Mesenchymal stem cell (in vitro differentiated cells and primary cell): ENCODE measurements at regions not wholly inside any gene's neighbourhood (a gene's known extent, or its start where the extent isn't known, plus 50 kb on each side); places are given as distances from the start of the nearest gene placed in this dataset.

ENCODE experiments used
- DNase-seq: peaks from one replicate; pipeline ENCODE4 v3.0.0-alpha.2; 2013
- H2AFZ ChIP-seq: one replicate; pipeline ENCODE4 v1.6.1; 2013; ENCODE audit warnings: low read depth, mild to moderate bottlenecking, control low read depth, inconsistent platforms, low read length, moderate library complexity
- H2AK5ac ChIP-seq: 2 replicates; pipeline ENCODE4 v1.6.1; 2013; ENCODE audit warnings: low read length, moderate library complexity, mild to moderate bottlenecking, inconsistent platforms; ENCODE audit not compliant: severe bottlenecking
- H2BK120ac ChIP-seq: one replicate; pipeline ENCODE4 v1.6.1; 2013; ENCODE audit warnings: low read depth, mild to moderate bottlenecking, inconsistent platforms, low read length, moderate library complexity
- H2BK12ac ChIP-seq, 2 experiments: one replicate each; pipeline ENCODE4 v1.6.1; 2013; ENCODE audit warnings: inconsistent platforms in 2 of 2, low read length in 2 of 2, mild to moderate bottlenecking in 2 of 2, moderate library complexity in 2 of 2, control low read depth in 1 of 2
- H2BK15ac ChIP-seq: one replicate; pipeline ENCODE4 v1.6.1; 2013; ENCODE audit warnings: mild to moderate bottlenecking, low read depth, inconsistent platforms; ENCODE audit not compliant: poor library complexity, severe bottlenecking
- H2BK5ac ChIP-seq: 2 replicates; pipeline ENCODE4 v1.6.1; 2013; ENCODE audit warnings: low read depth, mild to moderate bottlenecking, low read length, control low read depth, inconsistent platforms; ENCODE audit not compliant: poor library complexity, severe bottlenecking
- H3K14ac ChIP-seq, 2 experiments: one replicate each; pipeline ENCODE4 v1.6.1; 2013; ENCODE audit warnings: inconsistent platforms in 2 of 2, low read length in 2 of 2, control low read depth in 1 of 2, mild to moderate bottlenecking in 1 of 2, moderate library complexity in 1 of 2
- H3K18ac ChIP-seq, 2 experiments: one replicate each; pipeline ENCODE4 v1.6.1; 2013; ENCODE audit warnings: inconsistent platforms in 2 of 2, low read length in 2 of 2, control low read depth in 1 of 2, low read depth in 1 of 2, mild to moderate bottlenecking in 1 of 2
- H3K23ac ChIP-seq, 2 experiments: one replicate each; pipeline ENCODE4 v1.6.1; 2013; ENCODE audit warnings: inconsistent platforms in 2 of 2, low read length in 2 of 2, mild to moderate bottlenecking in 2 of 2, moderate library complexity in 2 of 2, control low read depth in 1 of 2
- H3K27ac ChIP-seq: 2 replicates; pipeline ENCODE4 v1.5.1; 2013; ENCODE audit warnings: mild to moderate bottlenecking, moderate library complexity, low read length, control low read depth, inconsistent platforms; ENCODE audit not compliant: poor library complexity, severe bottlenecking
- H3K27me3 ChIP-seq, 2 experiments: 2 replicates each; pipeline versions ENCODE4 v1.6.1 to v1.7.0; 2013; ENCODE audit warnings: low read length in 2 of 2, mild to moderate bottlenecking in 2 of 2, moderate library complexity in 2 of 2, control low read depth in 1 of 2, inconsistent platforms in 1 of 2; ENCODE audit not compliant: control insufficient read depth in 1 of 2, insufficient read depth in 1 of 2
- H3K36me3 ChIP-seq, 2 experiments: 2 replicates each; pipeline versions ENCODE4 v1.6.1 to v1.7.0; 2013; ENCODE audit warnings: low read length in 2 of 2, control low read depth in 1 of 2, inconsistent platforms in 1 of 2, low read depth in 1 of 2, mild to moderate bottlenecking in 1 of 2; ENCODE audit not compliant: insufficient read depth in 2 of 2, control insufficient read depth in 1 of 2
- H3K4ac ChIP-seq, 2 experiments: one replicate each; pipeline ENCODE4 v1.6.1; 2013; ENCODE audit warnings: inconsistent platforms in 2 of 2, low read length in 2 of 2, mild to moderate bottlenecking in 2 of 2, moderate library complexity in 2 of 2, control low read depth in 1 of 2, low read depth in 1 of 2
- H3K4me1 ChIP-seq: 2 replicates; pipeline ENCODE4 v1.6.1; 2013; ENCODE audit warnings: low read depth, low read length, control low read depth; ENCODE audit not compliant: control insufficient read depth, insufficient read depth
- H3K4me2 ChIP-seq: 2 replicates; pipeline ENCODE4 v1.6.1; 2013; ENCODE audit warnings: low read length, mild to moderate bottlenecking, inconsistent platforms; ENCODE audit not compliant: poor library complexity, severe bottlenecking
- H3K4me3 ChIP-seq, 2 experiments: 2 replicates each; pipeline versions ENCODE4 v1.5.1 to v1.7.0; 2013; ENCODE audit warnings: low read length in 2 of 2, mild to moderate bottlenecking in 2 of 2, control low read depth in 1 of 2, low read depth in 1 of 2; ENCODE audit not compliant: insufficient read depth in 1 of 2
- H3K79me1 ChIP-seq: replicated peaks from 2 replicates; pipeline ENCODE4 v1.6.1; 2013; ENCODE audit warnings: mild to moderate bottlenecking, control low read depth, low read length, inconsistent platforms; ENCODE audit not compliant: poor library complexity, severe bottlenecking
- H3K9ac ChIP-seq: 2 replicates; pipeline ENCODE4 v1.7.0; 2013; ENCODE audit warnings: mild to moderate bottlenecking, low read length, moderate library complexity
- H3K9me3 ChIP-seq: 2 replicates; pipeline ENCODE4 v1.7.0; 2013; ENCODE audit warnings: mild to moderate bottlenecking, low read length; ENCODE audit not compliant: control insufficient read depth
- H4K8ac ChIP-seq: one replicate; pipeline ENCODE4 v1.6.1; 2013; ENCODE audit warnings: inconsistent platforms, mild to moderate bottlenecking, low read length, moderate library complexity
- H4K91ac ChIP-seq: one replicate; pipeline ENCODE4 v1.6.1; 2013; ENCODE audit warnings: mild to moderate bottlenecking, low read length, inconsistent platforms
- WGBS: methylation state at CpG from one replicate; pipeline ENCODE4 v1.1.7; 2013; ENCODE audit warnings: mixed read lengths; 5-methylcytosine and 5-hydroxymethylcytosine counted together

GRCh38 chr1:30464187-30464617 is 259.2 kb downstream of the MATN1 start:
- Histone ChIP-seq H3K79me1 (no peaks in the 10 kb centered on the region), H3K9ac (no peak overlapping the region), H2BK5ac (no peak overlapping the region), H2AFZ (no peak overlapping the region), H3K23ac (no peak overlapping the region), H3K9me3 (peaks cover 6% of the 10 kb centered on the region), H2BK15ac (no peak overlapping the region), H3K36me3 (no peaks in the 10 kb centered on the region), H4K8ac (no peak overlapping the region), H3K14ac (no peak overlapping the region), H2BK12ac (no peak overlapping the region), H2AK5ac (no peak overlapping the region), H3K4ac (no peak overlapping the region), H2BK120ac (no peak overlapping the region), H4K91ac (no peak overlapping the region), H3K4me2 (no peak overlapping the region), H3K27me3 (peaks cover 0 to 11% of the 10 kb centered on the region in 2 experiments), H3K18ac (no peak overlapping the region), H3K4me3 (no peak overlapping the region), H3K4me1 (no peaks in the 10 kb centered on the region), H3K27ac (no peak overlapping the region)
- no peak for DNase-seq
- 85% methylated on average over 1 of the region's 1 CpG for WGBS

GRCh38 chr1:30462826-30463425 is 260.5 kb downstream of the MATN1 start:
- no peak overlapping the region for H2BK12ac ChIP-seq
- H2AFZ ChIP-seq, result no peak overlapping the region
- H3K27me3 ChIP-seq, result peaks cover 0 to 11% of the 10 kb centered on the region in 2 experiments
- no peak overlapping the region for H2BK5ac ChIP-seq
- H3K18ac ChIP-seq, result no peak overlapping the region
- H4K8ac ChIP-seq, result no peak overlapping the region
- DNase-seq, result no peak
- no peak overlapping the region for H2BK15ac ChIP-seq
- no peak overlapping the region for H4K91ac ChIP-seq
- H3K4me2 ChIP-seq, result no peak overlapping the region
- WGBS, result 65% methylated on average over 10 of the region's 10 CpGs
- H3K14ac ChIP-seq, result no peak overlapping the region
- no peak overlapping the region for H3K23ac ChIP-seq
- no peak overlapping the region for H3K9ac ChIP-seq
- H3K4me3 ChIP-seq, result no peak overlapping the region
- H3K27ac ChIP-seq, result no peak overlapping the region
- H3K79me1 ChIP-seq, result no peaks in the 10 kb centered on the region
- no peak overlapping the region for H2BK120ac ChIP-seq
- no peaks in the 10 kb centered on the region for H3K4me1 ChIP-seq
- peaks cover 6% of the 10 kb centered on the region for H3K9me3 ChIP-seq
- no peak overlapping the region for H2AK5ac ChIP-seq
- H3K4ac ChIP-seq, result no peak overlapping the region
- H3K36me3 ChIP-seq, result no peaks in the 10 kb centered on the region

GRCh38 chr1:30462166-30462565 is 261.2 kb downstream of the MATN1 start:
- Histone ChIP-seq H3K4me1 (no peaks in the 10 kb centered on the region), H3K9me3 (peaks cover 6% of the 10 kb centered on the region), H2AK5ac (no peak overlapping the region), H3K9ac (no peak overlapping the region), H2BK15ac (no peak overlapping the region), H3K27me3 (peaks cover 0 to 11% of the 10 kb centered on the region in 2 experiments), H3K4me2 (no peak overlapping the region), H2BK120ac (no peak overlapping the region), H3K27ac (no peak overlapping the region), H2BK12ac (no peak overlapping the region), H4K91ac (no peak overlapping the region), H2BK5ac (no peak overlapping the region), H3K14ac (no peak overlapping the region), H3K23ac (no peak overlapping the region), H3K36me3 (no peaks in the 10 kb centered on the region), H3K4me3 (no peak overlapping the region), H4K8ac (no peak overlapping the region), H3K18ac (no peak overlapping the region), H3K4ac (no peak overlapping the region), H3K79me1 (no peaks in the 10 kb centered on the region), H2AFZ (no peak overlapping the region)
- WGBS, result 62% methylated on average over 4 of the region's 4 CpGs
- no peak for DNase-seq

- H3K18ac ChIP-seq, result no peak overlapping the region
- H3K4ac ChIP-seq, result no peak overlapping the region
- H3K9me3 ChIP-seq, result peaks cover 6% of the 10 kb centered on the region
- DNase-seq, result no peak
- no peak overlapping the region for H2BK15ac ChIP-seq
- H2BK5ac ChIP-seq, result no peak overlapping the region
- H2AFZ ChIP-seq, result no peak overlapping the region
- no peak overlapping the region for H3K23ac ChIP-seq
- H3K9ac ChIP-seq, result no peak overlapping the region
- H3K79me1 ChIP-seq, result no peaks in the 10 kb centered on the region
- H3K14ac ChIP-seq, result no peak overlapping the region
- H3K4me2 ChIP-seq, result no peak overlapping the region
- H3K4me3 ChIP-seq, result no peak overlapping the region
- H3K27me3 ChIP-seq, result peaks cover 0 to 11% of the 10 kb centered on the region in 2 experiments
- no peak overlapping the region for H2BK12ac ChIP-seq
- H3K4me1 ChIP-seq, result no peaks in the 10 kb centered on the region
- no peak overlapping the region for H2AK5ac ChIP-seq
- no peaks in the 10 kb centered on the region for H3K36me3 ChIP-seq
- no peak overlapping the region for H4K8ac ChIP-seq
- no peak overlapping the region for H3K27ac ChIP-seq
- H2BK120ac ChIP-seq, result no peak overlapping the region
- no peak overlapping the region for H4K91ac ChIP-seq
Observed at GRCh38 chr1:30461640-30462039, 261.7 kb downstream of the MATN1 start.
